Epithelial cell of proximal tubule (primary cell): ENCODE measurements at regions not wholly inside any gene's neighbourhood (a gene's known extent, or its start where the extent isn't known, plus 50 kb on each side); places are given as distances from the start of the nearest gene placed in this dataset.

Experiments
- DNase-seq: peaks from one replicate; pipeline ENCODE4 v3.0.0-alpha.2; 2011; ENCODE audit warnings: low read depth
- H3K4me3 ChIP-seq: 2 replicates; pipeline ENCODE4 v1.5.1; 2011; ENCODE audit warnings: low read depth, mild to moderate bottlenecking, low read length
- TF ChIP-seq, protein P1 (sequence below): conservative IDR thresholded peaks from 2 replicates; pipeline ENCODE4 v1.5.1; 2012; ENCODE audit warnings: low read depth, mild to moderate bottlenecking, low read length

GRCh38 chr17:62902531-62903220 is 63.4 kb upstream of the TANC2 start:
- no peak for DNase-seq
- H3K4me3 ChIP-seq = no peak overlapping the region
- TF ChIP-seq, protein P1, sequence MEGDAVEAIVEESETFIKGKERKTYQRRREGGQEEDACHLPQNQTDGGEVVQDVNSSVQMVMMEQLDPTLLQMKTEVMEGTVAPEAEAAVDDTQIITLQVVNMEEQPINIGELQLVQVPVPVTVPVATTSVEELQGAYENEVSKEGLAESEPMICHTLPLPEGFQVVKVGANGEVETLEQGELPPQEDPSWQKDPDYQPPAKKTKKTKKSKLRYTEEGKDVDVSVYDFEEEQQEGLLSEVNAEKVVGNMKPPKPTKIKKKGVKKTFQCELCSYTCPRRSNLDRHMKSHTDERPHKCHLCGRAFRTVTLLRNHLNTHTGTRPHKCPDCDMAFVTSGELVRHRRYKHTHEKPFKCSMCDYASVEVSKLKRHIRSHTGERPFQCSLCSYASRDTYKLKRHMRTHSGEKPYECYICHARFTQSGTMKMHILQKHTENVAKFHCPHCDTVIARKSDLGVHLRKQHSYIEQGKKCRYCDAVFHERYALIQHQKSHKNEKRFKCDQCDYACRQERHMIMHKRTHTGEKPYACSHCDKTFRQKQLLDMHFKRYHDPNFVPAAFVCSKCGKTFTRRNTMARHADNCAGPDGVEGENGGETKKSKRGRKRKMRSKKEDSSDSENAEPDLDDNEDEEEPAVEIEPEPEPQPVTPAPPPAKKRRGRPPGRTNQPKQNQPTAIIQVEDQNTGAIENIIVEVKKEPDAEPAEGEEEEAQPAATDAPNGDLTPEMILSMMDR = no peak

DNA sequence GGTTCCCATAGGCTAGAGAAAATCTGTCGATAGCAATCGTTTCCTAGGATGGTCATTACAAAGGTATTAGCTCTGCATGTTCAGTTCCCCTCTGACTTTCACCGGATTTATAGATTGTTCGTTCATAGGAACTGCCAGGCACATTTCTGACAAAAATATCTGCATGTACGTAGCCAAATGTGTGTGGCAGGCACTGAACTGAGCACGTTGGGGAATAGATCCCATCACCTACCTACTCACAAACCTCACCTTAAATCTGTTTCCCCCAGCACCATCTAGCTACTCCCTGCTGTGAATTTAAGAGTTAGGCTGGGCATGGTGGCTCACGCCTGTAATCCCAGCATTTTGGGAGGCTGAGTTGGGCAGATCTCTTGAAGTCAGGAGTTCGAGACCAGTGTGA is 64.5 kb upstream of the TANC2 start:
- TF ChIP-seq, protein P1 = no peak
- no peak overlapping the region for H3K4me3 ChIP-seq

GRCh38 chr17:62900096-62900495 is 65.9 kb upstream of the TANC2 start:
- TF ChIP-seq, protein P1 = no peak
- no peak for DNase-seq
- H3K4me3 ChIP-seq = no peak overlapping the region

More for the DNA sequence above, 64.5 kb upstream of the TANC2 start:
- no peak for DNase-seq

- TF ChIP-seq, protein P1 = no peak
- no peak overlapping the region for H3K4me3 ChIP-seq
- DNase-seq = no peak
These were observed 66.7 kb upstream of the TANC2 start for GRCh38 chr17:62899361-62899760.

GRCh38 chr17:62898239-62898864 is 67.7 kb upstream of the TANC2 start:
- no peak overlapping the region for H3K4me3 ChIP-seq
- TF ChIP-seq, protein P1 = no peak
- DNase-seq = no peak

- DNase-seq = no peak
- no peak overlapping the region for H3K4me3 ChIP-seq
- TF ChIP-seq, protein P1 = no peak
These were observed 68.3 kb upstream of the TANC2 start for GRCh38 chr17:62897706-62898105.
